HG03045 (cell line): ENCODE measurements at regions not wholly inside any gene's neighbourhood (a gene's known extent, or its start where the extent isn't known, plus 50 kb on each side); places are given as distances from the start of the nearest gene placed in this dataset.
"Not testable (repeated sequence)": the region's sequence is repeated elsewhere in the genome, so short reads cannot be mapped to it uniquely, and the experiment has no call there.

Source experiments
- ATAC-seq: cut with Tn5 transposase; IDR thresholded peaks from one replicate; pipeline ENCODE4 v1.9.1; 2021; ENCODE audit warnings: mild to moderate bottlenecking, moderate library complexity; ENCODE audit not compliant: unreplicated experiment

GRCh38 chr7:81383846-81384245 lies 386.0 kb downstream of the HGF start:
- no peak for ATAC-seq

GRCh38 chr7:81374641-81375040 lies 395.2 kb downstream of the HGF start:
- not testable (repeated sequence) for ATAC-seq

- no peak for ATAC-seq
Observed at GRCh38 chr7:81370822-81371221, 399.0 kb downstream of the HGF start.

GRCh38 chr7:81367326-81367931 lies 402.4 kb downstream of the HGF start:
- no peak for ATAC-seq

DNA sequence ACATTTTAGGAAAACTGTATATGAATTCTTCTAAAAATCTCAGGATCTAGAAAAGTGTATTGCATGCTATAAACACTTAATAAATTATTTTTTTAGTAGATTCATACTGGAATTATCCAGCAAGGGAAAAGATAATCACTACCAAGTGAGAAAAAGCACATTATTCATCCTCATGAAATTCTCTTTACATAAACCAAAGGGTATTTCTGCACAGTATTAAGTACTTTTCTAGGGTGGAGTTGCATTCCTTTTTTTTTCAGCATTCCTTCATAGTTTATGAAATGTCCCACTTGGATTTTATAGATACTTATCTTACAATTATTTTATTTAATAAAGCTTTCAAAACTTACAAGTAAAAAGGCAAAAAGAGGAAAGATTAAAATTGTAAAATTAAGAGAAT lies 403.3 kb downstream of the HGF start:
- no peak for ATAC-seq

DNA sequence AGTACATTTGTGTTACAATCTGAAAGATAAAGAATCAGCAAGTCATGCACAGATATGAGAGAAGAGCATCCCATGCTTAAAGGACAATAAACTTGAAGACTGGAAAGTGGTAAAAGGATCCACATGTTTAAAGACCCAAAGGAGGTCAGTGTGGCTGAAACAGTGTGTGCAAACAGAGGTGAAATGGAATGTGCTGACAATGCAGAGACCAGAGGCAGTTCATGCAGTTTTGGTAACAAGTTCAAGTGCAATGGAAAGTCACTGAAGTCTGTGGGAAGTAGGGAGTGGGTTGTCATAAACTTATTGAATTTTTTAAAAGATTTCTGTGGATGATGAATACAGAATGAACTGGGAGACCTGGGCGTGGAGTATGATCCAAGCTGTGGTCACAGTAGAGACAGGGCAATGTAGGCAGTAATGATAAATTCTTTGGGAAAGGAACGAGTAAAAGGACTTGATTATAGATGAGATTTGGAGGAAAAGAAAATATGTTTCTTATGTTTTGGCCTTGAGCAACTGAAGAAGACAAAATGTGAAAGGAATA lies 408.0 kb downstream of the HGF start:
- no peak for ATAC-seq

DNA sequence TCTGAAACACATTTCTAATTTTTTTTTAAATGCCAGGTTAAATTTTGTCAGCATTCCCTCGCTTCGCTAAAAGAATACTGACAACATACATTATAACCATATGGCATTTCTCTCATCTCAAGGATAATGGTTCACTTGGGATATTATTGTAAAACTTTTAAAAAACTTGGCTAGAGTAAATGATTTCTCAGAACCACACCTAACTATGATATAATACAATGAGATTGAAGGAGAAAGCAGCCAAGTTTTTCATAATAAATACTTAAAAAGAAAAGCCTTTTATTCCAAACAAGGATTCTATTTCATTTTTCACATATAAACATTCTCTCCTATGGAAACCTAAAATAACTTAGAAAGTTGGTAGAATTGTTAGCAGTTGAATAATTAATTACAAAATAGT lies 413.9 kb downstream of the HGF start:
- no peak for ATAC-seq

- no peak for ATAC-seq
Observed at GRCh38 chr7:81349044-81349443, 420.8 kb downstream of the HGF start.

GRCh38 chr7:81339946-81340345 lies 421.1 kb upstream of the SEMA3C start:
- no peak for ATAC-seq

GRCh38 chr7:81333536-81333935 lies 414.7 kb upstream of the SEMA3C start:
- ATAC-seq: no peak

DNA sequence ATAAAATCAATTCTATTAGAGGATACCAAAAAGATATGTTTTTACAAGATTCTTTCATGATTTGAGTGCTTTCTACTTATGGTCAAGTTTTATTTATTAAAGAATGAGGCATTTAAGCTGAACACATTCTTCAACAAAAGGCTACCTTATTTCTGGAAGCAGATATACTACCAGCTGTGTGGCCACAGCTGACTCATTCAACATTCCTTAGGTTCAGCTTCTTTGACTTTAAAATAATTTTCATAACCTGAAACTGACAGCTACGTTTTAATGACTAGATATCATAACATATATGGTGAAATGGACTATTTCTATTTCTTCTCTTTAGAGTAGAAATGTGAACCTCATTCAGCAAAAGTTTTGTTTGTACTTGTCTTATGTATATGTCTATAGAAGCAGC lies 414.2 kb upstream of the SEMA3C start:
- no peak for ATAC-seq

GRCh38 chr7:81331061-81332018 lies 412.5 kb upstream of the SEMA3C start:
- ATAC-seq: no peak

GRCh38 chr7:81330108-81330507 lies 411.3 kb upstream of the SEMA3C start:
- ATAC-seq: no peak

GRCh38 chr7:81327468-81328266 lies 408.8 kb upstream of the SEMA3C start:
- no peak for ATAC-seq

DNA sequence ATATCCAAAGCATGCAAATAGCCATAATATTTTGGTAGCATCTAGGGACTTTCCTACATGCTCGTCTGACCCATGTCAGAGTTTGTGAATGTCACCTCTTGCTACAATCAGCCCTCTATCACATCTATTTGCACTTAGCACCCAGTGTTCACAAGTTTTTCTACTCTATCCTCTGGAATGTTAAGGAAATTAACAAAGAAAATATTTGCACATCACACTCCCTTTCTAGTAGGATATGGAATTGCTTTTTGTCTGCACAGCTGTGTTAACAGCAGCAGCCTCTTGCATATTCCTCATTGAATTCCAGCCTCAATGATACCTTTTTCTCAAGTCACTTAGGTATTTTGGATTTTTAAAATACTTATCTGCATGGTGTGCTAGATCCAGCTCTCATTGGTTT lies 403.1 kb upstream of the SEMA3C start:
- no peak for ATAC-seq

- ATAC-seq: no peak
Observed at GRCh38 chr7:81317741-81318140, 398.9 kb upstream of the SEMA3C start.

- no peak for ATAC-seq
Observed at GRCh38 chr7:81308643-81309322, 389.9 kb upstream of the SEMA3C start.

GRCh38 chr7:81301815-81302214 lies 383.0 kb upstream of the SEMA3C start:
- no peak for ATAC-seq

DNA sequence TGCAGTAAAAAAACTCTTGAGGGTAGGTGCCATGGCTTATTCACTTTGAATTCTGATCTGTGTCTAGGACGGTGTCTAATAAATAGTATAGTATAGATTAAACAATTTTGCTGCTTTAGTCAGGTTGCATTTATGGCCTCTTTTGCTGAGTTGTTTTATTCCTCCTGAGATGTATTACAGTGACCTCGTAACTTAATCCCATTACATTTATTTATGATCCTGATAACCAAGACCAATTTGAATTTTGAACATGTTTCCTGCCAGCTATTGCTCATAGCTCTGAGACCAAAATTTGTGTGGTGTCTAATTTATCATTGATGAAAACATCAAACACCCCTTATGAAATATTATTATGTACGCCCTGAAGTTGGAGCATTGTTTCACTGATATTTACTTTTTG lies 381.9 kb upstream of the SEMA3C start:
- ATAC-seq: no peak

GRCh38 chr7:81299711-81300110 lies 380.9 kb upstream of the SEMA3C start:
- no peak for ATAC-seq
